Renal cortical epithelial cell (primary cell): ENCODE measurements at regions not wholly inside any gene's neighbourhood (a gene's known extent, or its start where the extent isn't known, plus 50 kb on each side); places are given as distances from the start of the nearest gene placed in this dataset.

Experiments
- DNase-seq: peaks from one replicate; pipeline ENCODE4 v3.0.0-alpha.2; 2011; ENCODE audit warnings: low read depth

- DNase-seq: peak; percentile 46
These were observed 50.6 kb upstream of the ZC3HAV1 start for GRCh38 chr7:139159900-139160675.

GRCh38 chr7:139168479-139168878 lies 59.0 kb upstream of the ZC3HAV1 start:
- DNase-seq: no peak

GRCh38 chr7:139169816-139170215 lies 60.3 kb upstream of the ZC3HAV1 start:
- DNase-seq: no peak

- DNase-seq: no peak
These were observed 58.3 kb upstream of the UBN2 start for GRCh38 chr7:139172775-139173174.

GRCh38 chr7:139177696-139178095 lies 53.3 kb upstream of the UBN2 start:
- no peak for DNase-seq

GRCh38 chr7:139180700-139181311 lies 50.2 kb upstream of the UBN2 start:
- DNase-seq: no peak
